H9 (cell line): ENCODE measurements at regions not wholly inside any gene's neighbourhood (a gene's known extent, or its start where the extent isn't known, plus 50 kb on each side); places are given as distances from the start of the nearest gene placed in this dataset.

Experiments used
- DNase-seq: peaks from one replicate; pipeline ENCODE4 v3.0.0-alpha.2; 2017
- H2AFZ ChIP-seq: one replicate; pipeline ENCODE4 v1.6.1; 2013; ENCODE audit warnings: mild to moderate bottlenecking, low read length, control low read depth, moderate library complexity
- H2AK5ac ChIP-seq: 2 replicates; pipeline ENCODE4 v1.6.1; 2013; ENCODE audit warnings: low read length, control low read depth, mixed read lengths; ENCODE audit not compliant: insufficient read length
- H2BK120ac ChIP-seq: one replicate; pipeline ENCODE4 v1.6.1; 2013; ENCODE audit warnings: low read depth, mild to moderate bottlenecking, low read length, control low read depth, inconsistent platforms; ENCODE audit not compliant: poor library complexity, severe bottlenecking
- H2BK12ac ChIP-seq: 2 replicates; pipeline ENCODE4 v1.6.1; 2013; ENCODE audit warnings: low read length, control low read depth, mixed read lengths, low read depth; ENCODE audit not compliant: insufficient read length
- H2BK15ac ChIP-seq: 2 replicates; pipeline ENCODE4 v1.6.1; 2013; ENCODE audit warnings: low read depth, low read length, control low read depth
- H2BK20ac ChIP-seq: one replicate; pipeline ENCODE4 v1.6.1; 2013; ENCODE audit warnings: low read depth, mild to moderate bottlenecking, low read length, control low read depth, inconsistent platforms; ENCODE audit not compliant: poor library complexity, severe bottlenecking
- H2BK5ac ChIP-seq: 2 replicates; pipeline ENCODE4 v1.6.1; 2013; ENCODE audit warnings: low read length, control low read depth, mixed read lengths; ENCODE audit not compliant: insufficient read length
- H3K14ac ChIP-seq: 2 replicates; pipeline ENCODE4 v1.6.1; 2013; ENCODE audit warnings: low read length, control low read depth; ENCODE audit not compliant: insufficient read depth
- H3K18ac ChIP-seq: 2 replicates; pipeline ENCODE4 v1.6.1; 2013; ENCODE audit warnings: low read depth, mild to moderate bottlenecking, mixed read lengths, low read length, control low read depth; ENCODE audit not compliant: insufficient read length
- H3K23ac ChIP-seq: 2 replicates; pipeline ENCODE4 v1.6.1; 2013; ENCODE audit warnings: low read length, control low read depth, mixed read lengths, low read depth; ENCODE audit not compliant: insufficient read length
- H3K23me2 ChIP-seq: 2 replicates; pipeline ENCODE4 v1.6.1; 2013; ENCODE audit warnings: low read depth, mild to moderate bottlenecking, mixed read lengths, low read length, control low read depth; ENCODE audit not compliant: insufficient read length, poor library complexity, severe bottlenecking
- H3K27ac ChIP-seq: 2 replicates; pipeline ENCODE4 v1.5.1; 2013; ENCODE audit warnings: low read length, control low read depth, mixed read lengths, low read depth; ENCODE audit not compliant: insufficient read length
- H3K27me3 ChIP-seq: 2 replicates; pipeline ENCODE4 v1.6.1; 2013; ENCODE audit warnings: low read length, control low read depth, inconsistent platforms; ENCODE audit not compliant: insufficient read depth
- H3K4ac ChIP-seq: 2 replicates; pipeline ENCODE4 v1.6.1; 2013; ENCODE audit warnings: low read depth, mild to moderate bottlenecking, control low read depth, inconsistent platforms, low read length, moderate library complexity
- H3K4me1 ChIP-seq: 2 replicates; pipeline ENCODE4 v1.6.1; 2013; ENCODE audit warnings: low read length, control low read depth, inconsistent platforms; ENCODE audit not compliant: insufficient read depth
- H3K4me2 ChIP-seq: 2 replicates; pipeline ENCODE4 v1.6.1; 2013; ENCODE audit warnings: low read length, control low read depth, mixed read lengths; ENCODE audit not compliant: insufficient read length, insufficient read depth
- H3K56ac ChIP-seq: 2 replicates; pipeline ENCODE4 v1.6.1; 2013; ENCODE audit warnings: low read depth, mild to moderate bottlenecking, mixed read lengths, low read length, control low read depth; ENCODE audit not compliant: insufficient read length
- H3K79me1 ChIP-seq: 2 replicates; pipeline ENCODE4 v1.6.1; 2013; ENCODE audit warnings: low read depth, mild to moderate bottlenecking, moderate library complexity, low read length, control low read depth, inconsistent platforms; ENCODE audit not compliant: insufficient read depth, poor library complexity, severe bottlenecking
- H3K79me2 ChIP-seq: 2 replicates; pipeline ENCODE4 v1.6.1; 2013; ENCODE audit warnings: low read length, control low read depth, inconsistent platforms; ENCODE audit not compliant: insufficient read depth
- H3K9ac ChIP-seq: 2 replicates; pipeline ENCODE4 v1.6.1; 2013; ENCODE audit warnings: low read length, control low read depth, mixed read lengths; ENCODE audit not compliant: insufficient read length; ENCODE audit errors: extremely low read depth
- H3K9me3 ChIP-seq: one replicate; pipeline ENCODE4 v1.6.1; 2013; ENCODE audit warnings: low read depth, low read length, inconsistent platforms; ENCODE audit not compliant: control insufficient read depth
- H3T11ph ChIP-seq: one replicate; pipeline ENCODE4 v1.6.1; 2013; ENCODE audit warnings: mild to moderate bottlenecking, low read length, control low read depth, inconsistent platforms
- H4K20me1 ChIP-seq: one replicate; pipeline ENCODE4 v1.6.1; 2013; ENCODE audit not compliant: control insufficient read depth, insufficient read length, insufficient read depth
- H4K5ac ChIP-seq: 2 replicates; pipeline ENCODE4 v1.6.1; 2013; ENCODE audit warnings: low read depth, mild to moderate bottlenecking, mixed read lengths, low read length, control low read depth; ENCODE audit not compliant: insufficient read length
- H4K8ac ChIP-seq: replicated peaks from 2 replicates; pipeline ENCODE4 v1.6.1; 2013; ENCODE audit warnings: low read length, control low read depth, mixed read lengths, low read depth; ENCODE audit not compliant: insufficient read length
- H4K91ac ChIP-seq: 2 replicates; pipeline ENCODE4 v1.6.1; 2013; ENCODE audit warnings: low read depth, mild to moderate bottlenecking, moderate library complexity, mixed read lengths, low read length, control low read depth; ENCODE audit not compliant: insufficient read length
- H3K27ac Mint-ChIP-seq, 3 experiments: 2 replicates in 2 of 3; 3 replicates in 1 of 3; pipeline ENCODE4 v1.8.0; 2020 to 2021; ENCODE audit warnings: mixed read lengths in 3 of 3, mild to moderate bottlenecking in 1 of 3, moderate library complexity in 1 of 3
- H3K27me3 Mint-ChIP-seq: 2 replicates; pipeline ENCODE4 v1.8.0; 2021; ENCODE audit warnings: low read depth, mild to moderate bottlenecking, moderate library complexity, mixed read lengths
- H3K36me3 Mint-ChIP-seq, 3 experiments: 2 replicates in 2 of 3; 3 replicates in 1 of 3; pipeline ENCODE4 v1.8.0; 2020 to 2021; ENCODE audit warnings: low read depth in 3 of 3, mixed read lengths in 3 of 3; ENCODE audit not compliant: insufficient read depth in 1 of 3
- H3K4me1 Mint-ChIP-seq, 2 experiments: 2 replicates each; pipeline ENCODE4 v1.8.0; 2020; ENCODE audit warnings: mixed read lengths in 2 of 2
- H3K4me3 Mint-ChIP-seq, 2 experiments: 2 replicates in 1 of 2; 3 replicates in 1 of 2; pipeline ENCODE4 v1.8.0; 2020 to 2021; ENCODE audit warnings: mild to moderate bottlenecking in 2 of 2, mixed read lengths in 2 of 2, moderate library complexity in 1 of 2
- H3K9me3 Mint-ChIP-seq, 2 experiments: 2 replicates in 1 of 2; 3 replicates in 1 of 2; pipeline ENCODE4 v1.8.0; 2020; ENCODE audit warnings: mild to moderate bottlenecking in 2 of 2, mixed read lengths in 2 of 2, moderate library complexity in 1 of 2
- CTCF ChIP-seq: fragments of 200-600 bp; sonication (generic); conservative IDR thresholded peaks from 3 replicates; pipeline ENCODE4 v1.8.0; 2021; ENCODE audit warnings: antibody characterized with exemption, mild to moderate bottlenecking
- WGBS: extraction: QIAGEN DNeasy Blood & Tissue Kit; methylation state at CpG from one replicate; pipeline ENCODE4 v1.1.7; 2013; ENCODE audit warnings: missing lambda C conversion rate, low lambda C conversion rate, mixed read lengths; ENCODE audit not compliant: insufficient read length; ENCODE audit errors: extremely low coverage; 5-methylcytosine and 5-hydroxymethylcytosine counted together

- Mint-ChIP-seq H3K9me3 (no peaks in the 10 kb centered on the region), H3K4me3 (no peak overlapping the region), H3K27ac (no peak overlapping the region), H3K27me3 (peaks cover 5% of the 10 kb centered on the region), H3K4me1 (no peaks in the 10 kb centered on the region), H3K36me3 (no peaks in the 10 kb centered on the region)
- Histone ChIP-seq H2AFZ (no peak overlapping the region), H2BK120ac (no peak overlapping the region), H3K9me3 (no peaks in the 10 kb centered on the region), H2BK12ac (no peak overlapping the region), H3K4ac (no peak overlapping the region), H2BK15ac (no peak overlapping the region), H3K79me1 (no peaks in the 10 kb centered on the region), H4K20me1 (no peaks in the 10 kb centered on the region), H3K79me2 (no peaks in the 10 kb centered on the region), H3K56ac (no peak overlapping the region), H3K27me3 (no peaks in the 10 kb centered on the region), H4K91ac (no peak overlapping the region), H2BK5ac (no peak overlapping the region), H3K27ac (no peak overlapping the region), H3T11ph (no peak overlapping the region), H2BK20ac (no peak overlapping the region), H3K23me2 (no peaks in the 10 kb centered on the region), H4K8ac (no peak overlapping the region), H3K9ac (no peak overlapping the region), H3K18ac (no peak overlapping the region), H2AK5ac (no peak overlapping the region), H4K5ac (no peak overlapping the region), H3K4me2 (no peak overlapping the region), H3K23ac (no peak overlapping the region), H3K14ac (no peak overlapping the region), H3K4me1 (no peaks in the 10 kb centered on the region)
- no peak for DNase-seq
- WGBS = no CpG with 5 or more reads among the region's 2 CpGs
- no peak for TF ChIP-seq CTCF
Measured at GRCh38 chr4:53776141-53776540, 184.9 kb upstream of the LNX1 start.
